ENCODE measurements at regions not wholly inside any gene's neighbourhood (a gene's known extent, or its start where the extent isn't known, plus 50 kb on each side); places are given as distances from the start of the nearest gene placed in this dataset.

DNA sequence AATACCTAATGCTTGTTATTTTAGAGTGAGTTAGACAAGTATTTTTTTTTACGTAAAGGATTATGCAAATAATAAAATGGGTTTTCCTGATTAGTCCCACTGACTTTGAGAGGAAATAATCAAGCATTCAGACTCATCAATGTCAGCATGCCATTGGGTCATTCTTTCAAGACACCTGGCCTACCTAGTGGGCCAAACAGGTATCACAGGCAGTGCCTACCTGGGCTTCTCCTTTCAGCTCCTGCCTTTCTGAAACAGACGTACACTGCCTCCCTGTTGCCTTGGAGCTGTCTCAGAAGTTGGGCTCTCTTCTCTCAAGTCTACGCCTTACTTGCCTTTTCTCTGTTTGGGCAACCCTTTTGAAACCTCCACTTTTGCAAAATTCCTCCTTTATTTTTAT lies 545.6 kb downstream of the SNAPC1 start:
- Histone ChIP-seq H3K4me3 (ENCODE audit: extremely low read depth, insufficient read depth, low read length, poor library complexity, severe bottlenecking) (no peak overlapping the region), H3K4me1 (ENCODE audit: control insufficient read depth, insufficient read depth, low read length, poor library complexity, severe bottlenecking) (no peaks in the 10 kb centered on the region), H3K27ac (ENCODE audit: low read depth, low read length, severe bottlenecking) (no peak overlapping the region), H3K36me3 (ENCODE audit: control insufficient read depth, insufficient read depth, low read length) (no peaks in the 10 kb centered on the region), H3K9me3 (ENCODE audit: control insufficient read depth, low read length) (no peaks in the 10 kb centered on the region)
- WGBS, 2 experiments (ENCODE audit: insufficient coverage in 2 of 2), result 89 to 94% methylated on average over 2 to 3 of the region's 3 CpGs

DNA sequence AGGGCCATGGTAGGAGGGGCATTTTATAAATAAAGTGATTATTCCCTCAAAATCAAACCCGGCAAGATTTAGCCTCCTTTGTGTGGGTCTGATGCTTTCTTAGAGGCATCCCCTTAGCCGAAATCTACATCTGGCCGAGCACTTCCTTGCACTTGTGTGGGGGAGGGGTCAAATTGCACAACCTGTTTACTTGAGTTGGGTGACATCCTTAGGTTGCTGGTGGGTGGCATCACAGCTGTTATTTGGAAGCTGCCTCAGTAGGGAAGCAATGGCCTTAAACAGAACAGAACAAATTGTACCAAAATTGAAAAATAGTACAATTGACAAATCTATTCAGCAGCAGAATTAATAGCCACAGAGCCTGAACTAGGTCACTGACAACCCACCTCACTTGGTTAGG lies 546.1 kb downstream of the SNAPC1 start:
- Histone ChIP-seq H3K4me1 (ENCODE audit: control insufficient read depth, insufficient read depth, low read length, poor library complexity, severe bottlenecking) (no peaks in the 10 kb centered on the region), H3K36me3 (ENCODE audit: control insufficient read depth, insufficient read depth, low read length) (no peaks in the 10 kb centered on the region), H3K4me3 (ENCODE audit: extremely low read depth, insufficient read depth, low read length, poor library complexity, severe bottlenecking) (no peak overlapping the region), H3K27ac (ENCODE audit: low read depth, low read length, severe bottlenecking) (no peak overlapping the region), H3K9me3 (ENCODE audit: control insufficient read depth, low read length) (no peaks in the 10 kb centered on the region)
- no CpG with 5 or more reads among the region's 3 CpGs for WGBS, 2 experiments (ENCODE audit: insufficient coverage in 2 of 2)

DNA sequence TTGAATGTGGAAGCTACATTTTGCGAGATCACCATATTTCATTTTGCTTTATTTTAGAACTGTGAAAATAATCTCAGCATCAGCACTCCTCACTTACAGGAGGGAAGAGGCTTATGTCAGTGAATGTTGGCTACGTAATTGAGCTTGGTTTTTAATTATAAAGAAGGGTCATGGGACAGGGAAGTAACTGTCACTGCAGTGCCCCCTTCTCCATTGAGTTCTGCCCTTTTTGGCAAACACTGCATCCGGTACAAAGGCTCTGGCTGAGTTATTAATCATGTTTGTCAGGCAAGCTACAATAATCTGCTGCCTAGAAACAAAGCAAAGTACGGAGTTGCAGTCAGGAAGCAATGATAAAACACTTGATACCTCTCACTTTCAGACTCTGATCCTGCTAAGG lies 546.7 kb downstream of the SNAPC1 start:
- Histone ChIP-seq H3K4me3 (ENCODE audit: extremely low read depth, insufficient read depth, low read length, poor library complexity, severe bottlenecking) (no peak overlapping the region), H3K9me3 (ENCODE audit: control insufficient read depth, low read length) (no peaks in the 10 kb centered on the region), H3K27ac (ENCODE audit: low read depth, low read length, severe bottlenecking) (peak overlapping the region; percentile 13), H3K36me3 (ENCODE audit: control insufficient read depth, insufficient read depth, low read length) (no peaks in the 10 kb centered on the region), H3K4me1 (ENCODE audit: control insufficient read depth, insufficient read depth, low read length, poor library complexity, severe bottlenecking) (no peaks in the 10 kb centered on the region)
- WGBS, 2 experiments (ENCODE audit: insufficient coverage in 2 of 2), result 74 to 78% methylated on average over 1 to 2 of the region's 4 CpGs

DNA sequence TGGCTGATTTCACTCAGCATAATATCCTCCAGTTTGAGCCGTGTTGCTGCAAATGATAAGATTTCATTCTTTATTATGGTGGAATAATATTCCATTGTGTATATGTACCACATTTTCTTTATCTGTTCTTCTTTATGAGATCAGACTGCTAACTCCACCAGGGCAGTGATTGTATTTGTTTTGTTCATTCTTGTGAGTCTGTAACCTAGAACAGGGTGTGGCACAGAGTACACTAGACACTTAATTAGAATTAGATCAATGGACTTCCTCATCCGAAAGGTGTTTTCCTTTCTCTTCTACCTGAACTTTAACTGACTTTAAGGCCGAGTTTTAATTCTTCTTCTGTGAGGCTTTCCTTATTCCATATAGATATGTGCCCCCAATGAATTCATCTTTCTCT lies 551.0 kb downstream of the SNAPC1 start:
- H3K9me3 ChIP-seq (ENCODE audit: control insufficient read depth, low read length), result no peaks in the 10 kb centered on the region
- no peak overlapping the region for H3K27ac ChIP-seq (ENCODE audit: low read depth, low read length, severe bottlenecking)
- H3K36me3 ChIP-seq (ENCODE audit: control insufficient read depth, insufficient read depth, low read length), result no peaks in the 10 kb centered on the region
- WGBS, 2 experiments (ENCODE audit: insufficient coverage in 2 of 2), result 87 to 100% methylated on average over 2 of the region's 3 CpGs
- H3K4me1 ChIP-seq (ENCODE audit: control insufficient read depth, insufficient read depth, low read length, poor library complexity, severe bottlenecking), result no peaks in the 10 kb centered on the region
- no peak overlapping the region for H3K4me3 ChIP-seq (ENCODE audit: extremely low read depth, insufficient read depth, low read length, poor library complexity, severe bottlenecking)

DNA sequence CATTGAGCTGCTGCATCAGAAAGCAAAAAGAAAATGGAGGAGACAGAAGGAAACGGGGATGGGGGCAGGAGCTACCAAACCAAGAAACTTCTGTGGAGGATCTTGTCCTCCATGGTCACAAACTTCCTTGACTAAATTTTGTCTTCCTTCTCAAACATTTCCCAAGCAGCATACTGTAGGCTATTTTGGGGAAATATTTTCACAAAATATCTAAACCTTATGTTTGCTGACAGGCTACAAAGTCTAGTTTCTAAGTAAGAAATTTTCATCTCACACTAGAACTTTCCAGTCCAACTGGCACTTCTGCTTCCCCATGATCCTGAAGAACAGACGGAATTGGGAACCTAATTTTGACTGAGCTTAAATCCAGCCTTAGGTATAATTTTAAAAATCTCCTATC lies 552.0 kb downstream of the SNAPC1 start:
- WGBS, 2 experiments (ENCODE audit: insufficient coverage in 2 of 2), result 80% methylated on average over 1 of the region's 2 CpGs; no CpG with 5 or more reads in 1 of the 2 experiments
- Histone ChIP-seq H3K4me1 (ENCODE audit: control insufficient read depth, insufficient read depth, low read length, poor library complexity, severe bottlenecking) (no peaks in the 10 kb centered on the region), H3K9me3 (ENCODE audit: control insufficient read depth, low read length) (no peaks in the 10 kb centered on the region), H3K4me3 (ENCODE audit: extremely low read depth, insufficient read depth, low read length, poor library complexity, severe bottlenecking) (no peak overlapping the region), H3K27ac (ENCODE audit: low read depth, low read length, severe bottlenecking) (no peak overlapping the region), H3K36me3 (ENCODE audit: control insufficient read depth, insufficient read depth, low read length) (no peaks in the 10 kb centered on the region)

DNA sequence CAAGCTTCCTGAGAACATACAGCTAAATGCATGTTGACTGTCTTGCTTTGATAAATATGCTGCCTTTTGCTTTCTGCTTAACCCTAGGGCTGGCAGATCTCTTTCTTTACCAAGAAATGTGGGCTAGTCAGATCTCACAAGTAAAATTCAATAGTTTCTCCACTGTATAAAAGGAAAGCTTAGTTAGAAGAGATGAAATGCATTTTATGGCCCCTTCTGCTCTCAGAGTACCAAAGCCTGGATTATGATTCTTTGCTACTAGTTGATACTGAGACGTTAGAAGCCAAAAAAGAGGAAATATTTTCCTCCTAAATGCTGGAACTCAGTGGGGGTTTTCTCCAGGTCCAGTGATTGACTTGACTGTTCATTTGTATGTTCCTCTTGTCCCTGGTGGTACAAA lies 552.7 kb downstream of the SNAPC1 start:
- H3K4me1 ChIP-seq (ENCODE audit: control insufficient read depth, insufficient read depth, low read length, poor library complexity, severe bottlenecking), result no peaks in the 10 kb centered on the region
- H3K27ac ChIP-seq (ENCODE audit: low read depth, low read length, severe bottlenecking), result no peak overlapping the region
- H3K9me3 ChIP-seq (ENCODE audit: control insufficient read depth, low read length), result no peaks in the 10 kb centered on the region
- no peak overlapping the region for H3K4me3 ChIP-seq (ENCODE audit: extremely low read depth, insufficient read depth, low read length, poor library complexity, severe bottlenecking)
- no peaks in the 10 kb centered on the region for H3K36me3 ChIP-seq (ENCODE audit: control insufficient read depth, insufficient read depth, low read length)
- no CpG with 5 or more reads among the region's 1 CpG for WGBS, 2 experiments (ENCODE audit: insufficient coverage in 2 of 2)

DNA sequence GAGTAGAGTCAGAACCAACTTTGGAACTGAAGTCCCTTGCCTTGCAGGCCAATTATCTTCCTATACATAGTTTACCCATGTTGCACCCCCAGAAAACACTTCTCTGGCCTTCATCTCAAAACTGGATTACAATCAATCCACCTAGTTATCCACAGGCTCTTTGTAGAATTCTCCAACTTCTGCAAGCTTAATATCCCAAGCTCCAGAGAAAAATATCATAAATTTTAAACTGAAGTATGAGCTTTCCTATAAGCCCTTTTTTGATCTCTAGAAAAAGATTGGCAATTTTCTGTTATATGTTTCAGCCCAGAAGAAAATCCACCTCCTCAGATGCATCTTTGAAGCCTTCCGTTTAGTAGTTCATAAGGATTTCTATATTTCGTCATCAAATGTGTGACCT lies 553.4 kb downstream of the SNAPC1 start:
- WGBS, 2 experiments (ENCODE audit: insufficient coverage in 2 of 2), result no CpG with 5 or more reads among the region's 2 CpGs
- no peaks in the 10 kb centered on the region for H3K4me1 ChIP-seq (ENCODE audit: control insufficient read depth, insufficient read depth, low read length, poor library complexity, severe bottlenecking)

DNA sequence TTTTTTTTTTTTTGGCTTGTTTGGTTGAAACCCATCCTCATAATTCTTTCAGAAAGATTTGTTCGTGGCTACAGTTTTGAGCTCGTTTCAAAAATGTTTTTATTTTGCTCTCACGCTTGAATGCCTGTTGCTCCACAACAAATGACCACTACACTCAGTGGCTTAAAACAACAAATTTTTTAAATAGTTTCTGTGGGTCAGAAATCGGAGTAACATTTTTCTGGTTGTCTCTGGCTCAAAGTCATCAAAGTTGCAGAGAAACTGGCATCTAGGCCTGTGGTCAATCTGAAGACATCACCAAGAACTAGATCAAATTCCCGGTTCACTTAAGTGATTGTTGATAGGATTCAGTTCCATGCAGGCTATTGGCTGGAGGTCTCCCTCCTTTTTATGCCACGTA lies 560.0 kb downstream of the SNAPC1 start:
- Histone ChIP-seq H3K9me3 (ENCODE audit: control insufficient read depth, low read length) (no peaks in the 10 kb centered on the region), H3K4me3 (ENCODE audit: extremely low read depth, insufficient read depth, low read length, poor library complexity, severe bottlenecking) (no peak overlapping the region), H3K36me3 (ENCODE audit: control insufficient read depth, insufficient read depth, low read length) (no peaks in the 10 kb centered on the region), H3K27ac (ENCODE audit: low read depth, low read length, severe bottlenecking) (no peak overlapping the region), H3K4me1 (ENCODE audit: control insufficient read depth, insufficient read depth, low read length, poor library complexity, severe bottlenecking) (no peaks in the 10 kb centered on the region)
- WGBS, 2 experiments (ENCODE audit: insufficient coverage in 2 of 2), result 93 to 95% methylated on average over 2 to 5 of the region's 6 CpGs

More for the DNA sequence above, 553.4 kb downstream of the SNAPC1 start:
- Histone ChIP-seq H3K27ac (ENCODE audit: low read depth, low read length, severe bottlenecking) (no peak overlapping the region), H3K4me3 (ENCODE audit: extremely low read depth, insufficient read depth, low read length, poor library complexity, severe bottlenecking) (no peak overlapping the region), H3K36me3 (ENCODE audit: control insufficient read depth, insufficient read depth, low read length) (no peaks in the 10 kb centered on the region), H3K9me3 (ENCODE audit: control insufficient read depth, low read length) (no peaks in the 10 kb centered on the region)

DNA sequence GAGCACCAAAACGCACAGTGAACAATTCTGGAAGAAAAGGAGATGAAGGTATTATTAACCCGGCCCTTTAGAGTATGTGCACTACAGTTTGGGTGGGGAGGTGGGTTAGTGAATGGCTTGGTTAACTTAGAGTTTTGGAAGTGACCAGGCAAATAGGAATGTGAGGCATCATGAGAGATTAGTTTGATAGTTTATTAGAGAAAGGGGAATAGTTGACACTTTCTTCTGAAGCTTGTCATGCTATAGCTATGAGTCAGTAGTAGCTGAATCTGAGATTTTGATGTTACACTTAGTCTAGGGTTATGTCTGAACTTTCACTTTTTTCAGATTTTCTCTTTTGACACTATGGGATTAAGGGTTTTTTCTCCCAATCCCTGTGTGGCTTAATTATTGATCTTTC lies 567.2 kb downstream of the SNAPC1 start:
- Histone ChIP-seq H3K27ac (ENCODE audit: low read depth, low read length, severe bottlenecking) (no peak overlapping the region), H3K9me3 (ENCODE audit: control insufficient read depth, low read length) (peaks cover 2% of the 10 kb centered on the region), H3K4me1 (ENCODE audit: control insufficient read depth, insufficient read depth, low read length, poor library complexity, severe bottlenecking) (peaks cover 6% of the 10 kb centered on the region), H3K4me3 (ENCODE audit: extremely low read depth, insufficient read depth, low read length, poor library complexity, severe bottlenecking) (no peak overlapping the region), H3K36me3 (ENCODE audit: control insufficient read depth, insufficient read depth, low read length) (no peaks in the 10 kb centered on the region)
- 88 to 90% methylated on average over 1 of the region's 2 CpGs for WGBS, 2 experiments (ENCODE audit: insufficient coverage in 2 of 2)

DNA sequence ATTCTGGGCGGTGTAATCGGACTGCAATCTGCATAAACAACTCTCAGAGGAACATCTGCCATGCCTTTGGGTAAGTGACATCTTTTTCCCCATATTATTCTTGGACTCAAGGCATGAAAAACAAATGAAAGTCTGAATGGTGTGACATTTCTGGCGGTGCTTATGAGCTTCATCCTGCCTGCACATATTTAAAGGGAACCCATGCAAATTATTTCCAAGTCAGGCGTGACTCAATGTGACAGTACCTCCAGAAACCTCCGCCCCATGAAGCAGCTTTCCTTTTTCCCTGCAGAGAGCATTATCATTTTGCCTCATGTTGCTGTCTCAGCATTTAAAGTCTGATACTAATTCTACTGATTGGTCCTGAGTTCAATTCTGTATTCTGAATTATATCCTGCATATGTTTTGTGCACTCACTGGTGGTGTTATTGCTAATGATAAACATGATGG lies 585.4 kb downstream of the SNAPC1 start:
- no peaks in the 10 kb centered on the region for H3K4me1 ChIP-seq (ENCODE audit: control insufficient read depth, insufficient read depth, low read length, poor library complexity, severe bottlenecking)
- no peak overlapping the region for H3K27ac ChIP-seq (ENCODE audit: low read depth, low read length, severe bottlenecking)
- no peak overlapping the region for H3K4me3 ChIP-seq (ENCODE audit: extremely low read depth, insufficient read depth, low read length, poor library complexity, severe bottlenecking)
- WGBS, 2 experiments (ENCODE audit: insufficient coverage in 2 of 2), result 94 to 100% methylated on average over 2 to 5 of the region's 5 CpGs
- H3K36me3 ChIP-seq (ENCODE audit: control insufficient read depth, insufficient read depth, low read length), result no peaks in the 10 kb centered on the region
- H3K9me3 ChIP-seq (ENCODE audit: control insufficient read depth, low read length), result peaks cover 7% of the 10 kb centered on the region

DNA sequence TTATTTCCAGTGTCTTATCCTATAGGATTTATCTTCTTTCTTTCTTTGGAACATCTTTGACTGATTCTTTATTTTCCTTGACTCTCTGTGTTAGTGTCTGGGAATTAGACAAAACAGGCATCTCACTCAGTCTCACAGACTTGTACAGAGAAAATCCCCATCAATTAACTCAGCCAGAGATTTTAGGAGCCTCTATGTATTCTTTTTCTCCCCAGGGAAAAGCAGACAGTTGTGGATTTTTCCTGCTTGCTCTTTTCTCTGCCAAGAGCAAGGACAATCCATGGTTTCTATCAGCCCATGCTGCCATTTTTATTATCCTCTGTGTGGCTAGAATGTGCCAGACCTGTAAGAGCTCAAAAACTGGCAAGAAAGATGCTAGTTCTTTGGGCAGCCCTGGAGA lies 595.1 kb downstream of the SNAPC1 start:
- Histone ChIP-seq H3K27ac (ENCODE audit: low read depth, low read length, severe bottlenecking) (no peak overlapping the region), H3K9me3 (ENCODE audit: control insufficient read depth, low read length) (peaks cover 1% of the 10 kb centered on the region), H3K4me1 (ENCODE audit: control insufficient read depth, insufficient read depth, low read length, poor library complexity, severe bottlenecking) (no peaks in the 10 kb centered on the region), H3K36me3 (ENCODE audit: control insufficient read depth, insufficient read depth, low read length) (no peaks in the 10 kb centered on the region), H3K4me3 (ENCODE audit: extremely low read depth, insufficient read depth, low read length, poor library complexity, severe bottlenecking) (no peak overlapping the region)

DNA sequence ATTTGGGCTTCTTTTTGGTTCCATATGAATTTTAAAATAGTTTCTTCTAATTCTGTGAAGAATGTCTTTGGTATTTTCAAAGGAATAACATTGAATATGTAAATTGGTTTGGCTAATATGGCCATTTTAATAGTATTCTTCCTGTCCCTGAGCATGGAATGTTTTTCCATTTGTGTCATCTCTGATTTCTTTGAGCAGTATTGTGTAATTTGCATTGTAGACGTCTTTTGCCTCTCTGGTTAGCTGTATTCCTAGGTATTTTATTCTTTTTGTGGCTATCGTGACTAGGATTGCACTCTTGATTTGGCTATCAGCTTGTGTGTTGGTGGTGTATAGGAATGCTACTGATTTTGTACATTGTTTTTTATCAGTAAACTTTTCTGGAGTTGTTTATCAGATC lies 601.9 kb downstream of the SNAPC1 start:
- no peak overlapping the region for H3K27ac ChIP-seq (ENCODE audit: low read depth, low read length, severe bottlenecking)
- H3K36me3 ChIP-seq (ENCODE audit: control insufficient read depth, insufficient read depth, low read length), result no peaks in the 10 kb centered on the region
- H3K9me3 ChIP-seq (ENCODE audit: control insufficient read depth, low read length), result no peaks in the 10 kb centered on the region
- no peak overlapping the region for H3K4me3 ChIP-seq (ENCODE audit: extremely low read depth, insufficient read depth, low read length, poor library complexity, severe bottlenecking)
- WGBS, 2 experiments (ENCODE audit: insufficient coverage in 2 of 2), result 20 to 72% methylated on average over 1 to 2 of the region's 2 CpGs
- H3K4me1 ChIP-seq (ENCODE audit: control insufficient read depth, insufficient read depth, low read length, poor library complexity, severe bottlenecking), result no peaks in the 10 kb centered on the region

Data from mesodermal cell (in vitro differentiated cells).